HL-60 (cell line): ENCODE measurements at regions not wholly inside any gene's neighbourhood (a gene's known extent, or its start where the extent isn't known, plus 50 kb on each side); places are given as distances from the start of the nearest gene placed in this dataset.

ENCODE experiments used
- CTCF ChIP-seq: IDR thresholded peaks from one replicate; pipeline ENCODE4 v1.5.1; 2011; ENCODE audit warnings: low read length, control low read depth, inconsistent platforms; ENCODE audit not compliant: insufficient read depth
- GABPA ChIP-seq: IDR thresholded peaks from 2 replicates; pipeline ENCODE4 v1.6.1; 2012; ENCODE audit warnings: low read depth
- POLR2AphosphoS5 ChIP-seq: IDR thresholded peaks from 2 replicates; pipeline ENCODE4 v1.6.1; 2012; ENCODE audit warnings: low read depth
- REST ChIP-seq: IDR thresholded peaks from 2 replicates; pipeline ENCODE4 v1.6.1; 2012; ENCODE audit warnings: low read depth; ENCODE audit not compliant: insufficient replicate concordance
- SPI1 ChIP-seq: IDR thresholded peaks from 2 replicates; pipeline ENCODE4 v1.6.1; 2012; ENCODE audit warnings: low read depth, mild to moderate bottlenecking, borderline replicate concordance

DNA sequence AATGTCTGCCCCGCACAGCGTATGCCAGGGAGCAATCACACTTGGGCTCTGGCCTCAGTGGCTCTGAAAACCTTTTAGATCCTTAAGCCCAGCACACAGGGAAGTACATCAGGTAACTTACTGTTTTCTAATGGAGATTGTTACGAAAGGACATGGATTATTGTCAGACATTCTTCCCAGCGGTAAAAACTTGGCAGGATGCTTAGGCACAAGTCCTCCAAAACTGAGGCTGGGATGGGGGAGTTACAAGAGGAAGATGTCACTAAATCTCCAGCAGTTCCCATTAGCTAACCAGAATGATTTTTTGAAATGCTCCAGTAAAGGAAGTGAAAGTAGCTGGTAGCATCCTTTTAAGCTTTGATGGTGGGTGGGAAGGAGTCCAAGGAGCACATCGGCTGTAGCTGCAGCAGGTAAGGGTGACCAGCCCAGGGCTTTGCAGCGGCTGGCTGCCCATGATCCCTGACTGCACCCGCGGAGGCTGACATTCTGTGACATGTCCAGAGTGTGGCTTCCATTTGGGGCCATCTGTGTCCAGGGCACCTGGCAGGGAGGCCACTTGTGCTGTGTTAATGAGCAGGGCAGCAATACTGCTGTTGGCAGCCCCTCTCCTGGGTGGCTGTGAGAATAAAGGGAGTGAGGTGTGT, 165.8 kb downstream of the GADD45G start:
- TF ChIP-seq CTCF = no peak
- no peak for TF ChIP-seq REST
- no peak for TF ChIP-seq POLR2AphosphoS5
- TF ChIP-seq GABPA = no peak
- TF ChIP-seq SPI1 = no peak
